K562 (cell line): ENCODE measurements at regions not wholly inside any gene's neighbourhood (a gene's known extent, or its start where the extent isn't known, plus 50 kb on each side); places are given as distances from the start of the nearest gene placed in this dataset.
A peak's percentile ranks its signal among the peaks of the same experiment; 100 is the strongest.

Source experiments
- ATAC-seq: fragments of 200-7000 bp; cut with Tn5 transposase; 3 replicates; pipeline ENCODE4 v1.9.1; 2020; ENCODE audit warnings: moderate library complexity
- BruUV-seq: library from RNA; stranded (reverse); fragments of 400-500 nt; replicated peaks from 2 replicates; lab custom pipeline; 2021; lab: Mats Ljungman, UMichigan
- CTCF ChIA-PET: fragments of 300-600 bp; formaldehyde crosslinking; extraction: SDS; loops from one replicate; lab custom pipeline; 2021; ENCODE audit warnings: low intra/inter-chr PET ratio; lab: Yijun Ruan, JAX
- POLR2A ChIA-PET: fragments of 300-600, 350-650 bp; sonication (Branson Sonifier 250); formaldehyde crosslinking; extraction: SDS; loops from one replicate; lab custom pipeline; 2021; ENCODE audit warnings: antibody characterized with exemption, inconsistent platforms; lab: Yijun Ruan, JAX
- DNase-seq, 4 experiments: peaks; one replicate each; pipeline versions ENCODE4 v3.0.0 to v3.0.0-alpha.2; 2011 to 2018; ENCODE audit warnings: low spot score in 3 of 4, mixed read lengths in 3 of 4; ENCODE audit errors: extremely low read depth in 1 of 4
- FAIRE-seq: peaks from 2 replicates; lab custom pipeline; 2011; peaks lifted over from hg19 to GRCh38; lab: Jason Lieb, UNC
- H2AFZ ChIP-seq: 2 replicates; pipeline ENCODE4 v1.6.0; 2011; ENCODE audit warnings: low read depth, low read length, control low read depth, inconsistent platforms
- H3K27ac ChIP-seq: fragments of 200-600 bp; 3 replicates; pipeline ENCODE4 v1.8.0; 2011; ENCODE audit warnings: low read depth, mild to moderate bottlenecking, control low read depth, inconsistent platforms, low read length, moderate library complexity, mixed read lengths; ENCODE audit errors: extremely low read depth
- H3K27me3 ChIP-seq, 2 experiments: fragments of 300-600 bp in 1 of 2; 2 replicates in 1 of 2; 3 replicates in 1 of 2; pipeline versions ENCODE4 v1.6.0 to v1.8.0; 2011; ENCODE audit warnings: inconsistent platforms in 2 of 2, low read length in 2 of 2, mild to moderate bottlenecking in 1 of 2, mixed read lengths in 1 of 2, moderate library complexity in 1 of 2; ENCODE audit not compliant: control insufficient read depth in 2 of 2, insufficient read depth in 2 of 2
- H3K36me3 ChIP-seq: fragments of 300-600 bp; 3 replicates; pipeline ENCODE4 v1.8.0; 2011; ENCODE audit warnings: mild to moderate bottlenecking, low read length, inconsistent platforms; ENCODE audit not compliant: control insufficient read depth, insufficient read depth
- H3K4me1 ChIP-seq, 2 experiments: fragments of 200-600 bp in 1 of 2; replicated peaks in 1 of 2; 2 replicates in 1 of 2; 3 replicates in 1 of 2; pipeline versions ENCODE4 v1.5.1 to v1.8.0; 2011; ENCODE audit warnings: inconsistent platforms in 2 of 2, low read length in 2 of 2, mild to moderate bottlenecking in 1 of 2, mixed read lengths in 1 of 2, moderate library complexity in 1 of 2; ENCODE audit not compliant: control insufficient read depth in 2 of 2, insufficient read depth in 2 of 2
- H3K4me2 ChIP-seq: 2 replicates; pipeline ENCODE4 v1.6.1; 2011; ENCODE audit warnings: low read length, control low read depth, inconsistent platforms, mixed read lengths; ENCODE audit not compliant: insufficient read depth
- H3K4me3 ChIP-seq: fragments of 200-600 bp; sonication (generic), shearing (Covaris generic); 2 replicates; pipeline ENCODE4 v1.5.1; 2016; ENCODE audit warnings: control low read depth, inconsistent platforms
- H3K79me2 ChIP-seq: fragments of 200-600 bp; 3 replicates; pipeline ENCODE4 v1.8.0; 2011; ENCODE audit warnings: low read length, inconsistent platforms; ENCODE audit not compliant: control insufficient read depth, insufficient read depth
- H3K9ac ChIP-seq, 2 experiments: 2 replicates each; pipeline versions ENCODE4 v1.6.0 to v1.6.1; 2011; ENCODE audit warnings: low read depth in 2 of 2, low read length in 2 of 2, control low read depth in 1 of 2, inconsistent platforms in 1 of 2, mild to moderate bottlenecking in 1 of 2, mixed read lengths in 1 of 2; ENCODE audit not compliant: insufficient read depth in 1 of 2
- H3K9me1 ChIP-seq: one replicate; pipeline ENCODE4 v1.6.0; 2011; ENCODE audit warnings: inconsistent platforms, mild to moderate bottlenecking, low read length, moderate library complexity; ENCODE audit not compliant: control insufficient read depth, insufficient read depth
- H3K9me3 ChIP-seq: replicated peaks from 2 replicates; pipeline ENCODE4 v1.5.1; 2011; ENCODE audit warnings: low read depth, low read length, inconsistent platforms; ENCODE audit not compliant: control insufficient read depth, insufficient read depth
- H4K20me1 ChIP-seq: replicated peaks from 2 replicates; pipeline ENCODE4 v1.6.1; 2011; ENCODE audit warnings: low read length, inconsistent platforms, mixed read lengths; ENCODE audit not compliant: control insufficient read depth, insufficient read depth
- CTBP1 ChIP-seq: fragments of 450-650 bp; IDR thresholded peaks from 2 replicates; pipeline ENCODE4 v1.6.1; 2016; ENCODE audit warnings: borderline replicate concordance
- DPF2 ChIP-seq: fragments of 450-650 bp; IDR thresholded peaks from 2 replicates; pipeline ENCODE4 v1.6.1; 2016
- EP400 ChIP-seq: fragments of 450-650 bp; IDR thresholded peaks from 2 replicates; pipeline ENCODE4 v1.6.1; 2017; ENCODE audit warnings: antibody characterized with exemption, mild to moderate bottlenecking, moderate library complexity
- FOSL1 ChIP-seq: fragments of 200-800 bp; sonication (Bioruptor generic); conservative IDR thresholded peaks from 2 replicates; pipeline ENCODE4 v1.6.1; 2016; ENCODE audit warnings: missing genetic modification characterization, missing compliant biosample characterization
- GATAD2A ChIP-seq: fragments of 450-650 bp; IDR thresholded peaks from 2 replicates; pipeline ENCODE4 v1.6.1; 2017
- HBP1 ChIP-seq: fragments of 450-650 bp; formaldehyde crosslinking; IDR thresholded peaks from 2 replicates; pipeline ENCODE4 v1.4.0; 2022; ENCODE audit warnings: missing genetic modification characterization
- HMBOX1 ChIP-seq: sonication (generic); IDR thresholded peaks from 2 replicates; pipeline ENCODE4 v1.6.1; 2016
- MAFF ChIP-seq: IDR thresholded peaks from 2 replicates; pipeline ENCODE4 v1.6.1; 2012; ENCODE audit warnings: low read length, improper control_type of control experiment
- MEIS2 ChIP-seq: fragments of 450-650 bp; IDR thresholded peaks from 2 replicates; pipeline ENCODE4 v1.6.1; 2014; ENCODE audit warnings: mild to moderate bottlenecking; ENCODE audit not compliant: partially characterized antibody
- NFE2L1 ChIP-seq: fragments of 450-650 bp; IDR thresholded peaks from 2 replicates; pipeline ENCODE4 v1.6.1; 2016; ENCODE audit warnings: missing genetic modification characterization, low read depth, mild to moderate bottlenecking, missing compliant biosample characterization, moderate library complexity, borderline replicate concordance
- RCOR1 ChIP-seq, 2 experiments: IDR thresholded peaks; 2 replicates each; pipeline ENCODE4 v1.6.1; 2012; ENCODE audit warnings: low read depth in 2 of 2, low read length in 2 of 2, borderline replicate concordance in 1 of 2, improper control_type of control experiment in 1 of 2
- RFX7 ChIP-seq: fragments of 250-450 bp; sonication (Bioruptor Pico); IDR thresholded peaks from 2 replicates; pipeline ENCODE4 v1.5.1; 2021; ENCODE audit warnings: mild to moderate bottlenecking
- SMARCA4 ChIP-seq: fragments of 450-650 bp; IDR thresholded peaks from 2 replicates; pipeline ENCODE4 v1.6.1; 2016
- SMARCE1 ChIP-seq: fragments of 450-650 bp; IDR thresholded peaks from 2 replicates; pipeline ENCODE4 v1.7.1; 2016; ENCODE audit warnings: mild to moderate bottlenecking
- TARDBP ChIP-seq: fragments of 450-650 bp; IDR thresholded peaks from 2 replicates; pipeline ENCODE4 v1.6.1; 2016
- ZBTB1 ChIP-seq: sonication (generic); formaldehyde crosslinking; IDR thresholded peaks from 2 replicates; pipeline ENCODE4 v1.8.1; 2023; ENCODE audit warnings: missing genetic modification reagents, low read depth, mild to moderate bottlenecking, borderline replicate concordance
- ZBTB7A ChIP-seq: IDR thresholded peaks from 2 replicates; pipeline ENCODE4 v1.6.1; 2011; ENCODE audit warnings: low read depth, mild to moderate bottlenecking, low read length, moderate library complexity, borderline replicate concordance; ENCODE audit not compliant: control insufficient read depth
- WGBS: fragments of 100-300 bp; shearing (Covaris generic); methylation state at CpG from one replicate; pipeline ENCODE4 v1.1.6; 2016; ENCODE audit warnings: low coverage, mixed read lengths; ENCODE audit not compliant: insufficient coverage; ENCODE audit errors: missing lambda C conversion rate; 5-methylcytosine and 5-hydroxymethylcytosine counted together
- in situ Hi-C: fragments of 300-500 bp; cut with MboI; formaldehyde crosslinking; loops from 4 replicates; pipeline ENCODE4 v1.15.0; 2018; ENCODE audit warnings: inconsistent platforms, mixed read lengths
- intact Hi-C: fragments of 100-400 bp; cut with micrococcal nuclease; formaldehyde crosslinking; loops from 2 replicates; pipeline ENCODE4 v1.14.2; 2022
- TF ChIP-seq, protein P1 (sequence below), 2 experiments: fragments of 450-650 bp in 1 of 2; sonication (generic) in 1 of 2; formaldehyde crosslinking in 1 of 2; IDR thresholded peaks in 1 of 2; conservative IDR thresholded peaks in 1 of 2; 2 replicates each; pipeline versions ENCODE4 v1.6.1 to v1.8.1; 2016 to 2023; ENCODE audit warnings: mild to moderate bottlenecking in 2 of 2, moderate library complexity in 2 of 2, inconsistent platforms in 1 of 2, missing genetic modification reagents in 1 of 2

DNA sequence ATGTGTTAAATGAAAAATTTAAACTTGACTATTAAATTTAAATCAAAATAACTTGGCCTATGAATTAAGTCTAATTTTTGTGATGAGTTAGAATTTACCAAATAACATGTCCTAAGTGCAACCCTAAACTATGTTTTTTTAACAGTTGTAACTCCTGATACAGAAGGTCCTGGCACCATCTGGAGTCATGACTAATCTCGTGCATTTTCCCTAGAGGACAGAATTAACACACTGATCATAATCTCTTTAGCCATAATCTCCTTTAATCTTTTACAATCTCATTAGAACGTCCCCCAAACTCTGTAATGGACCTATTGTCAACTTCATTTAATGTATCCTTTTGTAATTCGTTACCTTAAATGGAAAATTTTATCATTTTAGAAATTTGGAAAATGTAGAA is 100.6 kb downstream of the SUCNR1 start (continued):
- TF ChIP-seq NFE2L1 (tag) (no peak), HBP1 (CRISPR knock-in tag) (no peak)

- ATAC-seq (0 out of 3 replicates have a peak, but pooled peaks have one; percentile 20), DNase-seq (peak in 1 of 4 experiments; percentile 18), FAIRE-seq (no peak)
- no peak overlapping the region for H3K4me3 ChIP-seq
- WGBS = 35% methylated on average over 3 of the region's 3 CpGs
- no peaks in the 10 kb centered on the region for H3K9me3 ChIP-seq
- H3K36me3 ChIP-seq = no peaks in the 10 kb centered on the region
- H3K9me1 ChIP-seq = no peaks in the 10 kb centered on the region
- H3K9ac ChIP-seq = no peak overlapping the region
- POLR2A ChIA-PET = interaction anchor here (0.6 kb wide), 1 partner anchor 330 kb away, joined by 4 read pairs; no protein-coding TSS in a partner anchor
- no peaks in the 10 kb centered on the region for H3K27me3 ChIP-seq
- in situ Hi-C loops (no loop called here), intact Hi-C loops (no loop called here)
- peaks cover 0 to 8% of the 10 kb centered on the region in 2 experiments; a peak in 3 of 5 replicates for H3K4me1 ChIP-seq
- H3K79me2 ChIP-seq = no peaks in the 10 kb centered on the region
- no peak overlapping the region for H3K27ac ChIP-seq
- no peaks in the 10 kb centered on the region for H4K20me1 ChIP-seq
- CTCF ChIA-PET = no interaction called here
- no peak overlapping the region for H2AFZ ChIP-seq
- H3K4me2 ChIP-seq = no peak overlapping the region
- BruUV-seq = no TSS peak
- no peak for TF ChIP-seq RFX7 (CRISPR knock-in tag)
- no peak for TF ChIP-seq EP400
- TF ChIP-seq MAFF = 0 out of 2 replicates have a peak, but pooled peaks have one; percentile 3
- peak in 1 of 2 experiments; percentile 44; a peak in 1 of 4 replicates for TF ChIP-seq RCOR1 (IDR thresholded peaks at IDR 0.05; ENCODE audit: borderline replicate concordance in 1 of 2, low read depth in 2 of 2, low read length in 2 of 2)
- TF ChIP-seq GATAD2A = no peak
- TF ChIP-seq, protein P1, sequence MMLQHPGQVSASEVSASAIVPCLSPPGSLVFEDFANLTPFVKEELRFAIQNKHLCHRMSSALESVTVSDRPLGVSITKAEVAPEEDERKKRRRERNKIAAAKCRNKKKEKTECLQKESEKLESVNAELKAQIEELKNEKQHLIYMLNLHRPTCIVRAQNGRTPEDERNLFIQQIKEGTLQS (IDR thresholded peaks at IDR 0.05) = peak; percentile 66; the same call in 1 of the 2 replicates
- TF ChIP-seq, protein P1 (CRISPR knock-in tag; conservative IDR thresholded peaks at IDR 0.05) = no peak
- TF ChIP-seq FOSL1 (tag) = peak; percentile 83
- TF ChIP-seq HMBOX1 = peak; percentile 51; the same call in 1 of the 2 replicates
- TF ChIP-seq ZBTB7A = no peak
- peak; percentile 15 for TF ChIP-seq MEIS2
- no peak for TF ChIP-seq ZBTB1 (CRISPR knock-in tag)
- TF ChIP-seq SMARCA4 = peak; percentile 35; the same call in 1 of the 2 replicates
- peak; percentile 31; the same call in 1 of the 2 replicates for TF ChIP-seq CTBP1
- TF ChIP-seq DPF2 = no peak
- no peak for TF ChIP-seq TARDBP
- peak; percentile 75; the same call in 1 of the 2 replicates for TF ChIP-seq SMARCE1
Observed at GRCh38 chr3:151976211-151977050, 103.0 kb downstream of the SUCNR1 start.
